OCI-LY3 (cell line): ENCODE measurements at regions not wholly inside any gene's neighbourhood (a gene's known extent, or its start where the extent isn't known, plus 50 kb on each side); places are given as distances from the start of the nearest gene placed in this dataset.
"Not testable (repeated sequence)": the region's sequence is repeated elsewhere in the genome, so short reads cannot be mapped to it uniquely, and the experiment has no call there.

ENCODE experiments used
- H2AFZ ChIP-seq: fragments of 200-600, 300-600 bp; shearing (Covaris generic); 2 replicates; pipeline ENCODE4 v1.6.0; 2014; ENCODE audit warnings: antibody characterized with exemption, low read depth, low read length
- H3K27ac ChIP-seq: fragments of 200-600, 300-600 bp; sonication (generic); 2 replicates; pipeline ENCODE4 v1.5.1; 2014; ENCODE audit warnings: mild to moderate bottlenecking, low read length, moderate library complexity, mixed read lengths
- H3K27me3 ChIP-seq: fragments of 200-600, 300-600 bp; sonication (generic); 2 replicates; pipeline ENCODE4 v1.6.1; 2014; ENCODE audit warnings: low read depth, low read length, mixed read lengths
- H3K36me3 ChIP-seq: fragments of 200-600, 300-600 bp; sonication (generic); replicated peaks from 2 replicates; pipeline ENCODE3; 2014; ENCODE audit warnings: low read depth, low read length, mixed read lengths
- H3K4me1 ChIP-seq: fragments of 300-600, 200-600 bp; sonication (generic); 2 replicates; pipeline ENCODE4 v1.6.1; 2014; ENCODE audit warnings: low read length, mixed read lengths
- H3K4me2 ChIP-seq: fragments of 200-600, 300-600 bp; sonication (generic); 2 replicates; pipeline ENCODE4 v1.6.1; 2014; ENCODE audit warnings: low read length, mixed read lengths
- H3K4me3 ChIP-seq: fragments of 300-600, 200-600 bp; sonication (generic); 2 replicates; pipeline ENCODE4 v1.5.1; 2014; ENCODE audit warnings: antibody characterized with exemption, mild to moderate bottlenecking, low read length, moderate library complexity
- H3K79me2 ChIP-seq: fragments of 300-600, 200-600 bp; shearing (Covaris generic); 2 replicates; pipeline ENCODE4 v1.6.1; 2014; ENCODE audit warnings: mild to moderate bottlenecking, low read length, mixed read lengths
- H3K9ac ChIP-seq: fragments of 300-600, 200-600 bp; shearing (Covaris generic); 2 replicates; pipeline ENCODE4 v1.6.0; 2014; ENCODE audit warnings: mild to moderate bottlenecking, low read length, moderate library complexity
- H3K9me3 ChIP-seq: fragments of 200-600, 300-600 bp; shearing (Covaris generic); 2 replicates; pipeline ENCODE4 v1.6.1; 2014; ENCODE audit warnings: low read length, mixed read lengths; ENCODE audit not compliant: insufficient read depth
- H4K20me1 ChIP-seq: fragments of 200-600, 300-600 bp; sonication (generic); 2 replicates; pipeline ENCODE4 v1.6.1; 2016; ENCODE audit warnings: low read length, mixed read lengths; ENCODE audit not compliant: insufficient read depth
- CTCF ChIP-seq: fragments of 200-600, 300-600 bp; sonication (generic); IDR thresholded peaks from 2 replicates; pipeline ENCODE4 v1.5.1; 2014; ENCODE audit warnings: antibody characterized with exemption, low read length, low read depth
- EZH2phosphoT487 ChIP-seq: fragments of 200-600 bp; shearing (Covaris generic); IDR thresholded peaks from 2 replicates; pipeline ENCODE4 v1.6.1; 2018; ENCODE audit warnings: antibody characterized with exemption, mixed run types, low read depth

- Histone ChIP-seq H3K36me3 (no peaks in the 10 kb centered on the region), H3K27me3 (no peaks in the 10 kb centered on the region), H4K20me1 (no peaks in the 10 kb centered on the region), H3K9me3 (no peaks in the 10 kb centered on the region), H3K27ac (no peak overlapping the region), H3K4me3 (no peak overlapping the region), H3K9ac (no peak overlapping the region), H2AFZ (no peak overlapping the region), H3K4me2 (no peak overlapping the region), H3K4me1 (no peaks in the 10 kb centered on the region), H3K79me2 (no peaks in the 10 kb centered on the region)
- TF ChIP-seq CTCF (no peak), EZH2phosphoT487 (no peak)
Observed at GRCh38 chr5:152595405-152595804, 190.3 kb upstream of the NMUR2 start.

GRCh38 chr5:152599096-152599495 is 194.0 kb upstream of the NMUR2 start:
- Histone ChIP-seq H3K27me3 (no peaks in the 10 kb centered on the region), H4K20me1 (no peaks in the 10 kb centered on the region), H3K9me3 (no peaks in the 10 kb centered on the region), H3K4me1 (no peaks in the 10 kb centered on the region), H2AFZ (no peak overlapping the region), H3K4me2 (no peak overlapping the region), H3K36me3 (no peaks in the 10 kb centered on the region), H3K79me2 (no peaks in the 10 kb centered on the region), H3K4me3 (no peak overlapping the region), H3K27ac (no peak overlapping the region), H3K9ac (no peak overlapping the region)
- TF ChIP-seq CTCF (no peak), EZH2phosphoT487 (no peak)

- Histone ChIP-seq H3K79me2 (no peaks in the 10 kb centered on the region), H3K27ac (no peak overlapping the region), H3K4me2 (no peak overlapping the region), H3K9me3 (no peaks in the 10 kb centered on the region), H3K36me3 (no peaks in the 10 kb centered on the region), H3K4me1 (no peaks in the 10 kb centered on the region), H2AFZ (no peak overlapping the region), H3K9ac (no peak overlapping the region), H3K27me3 (no peaks in the 10 kb centered on the region), H4K20me1 (no peaks in the 10 kb centered on the region), H3K4me3 (no peak overlapping the region)
- TF ChIP-seq EZH2phosphoT487, result no peak
- no peak for TF ChIP-seq CTCF
Observed at GRCh38 chr5:152601806-152602732, 197.0 kb upstream of the NMUR2 start.

GRCh38 chr5:152606050-152606449 is 201.0 kb upstream of the NMUR2 start:
- H3K4me2 ChIP-seq, H3K4me1 ChIP-seq, H3K79me2 ChIP-seq, H3K9ac ChIP-seq, H3K4me3 ChIP-seq, H2AFZ ChIP-seq, H3K36me3 ChIP-seq, H3K27me3 ChIP-seq, H3K9me3 ChIP-seq, H3K27ac ChIP-seq, H4K20me1 ChIP-seq: not testable (repeated sequence)
